ES-I3 (cell line): ENCODE measurements at regions not wholly inside any gene's neighbourhood (a gene's known extent, or its start where the extent isn't known, plus 50 kb on each side); places are given as distances from the start of the nearest gene placed in this dataset.

Experiments used
- H3K36me3 ChIP-seq: 2 replicates; pipeline ENCODE4 v1.6.1; 2013; ENCODE audit warnings: mild to moderate bottlenecking, low read length, control low read depth, moderate library complexity; ENCODE audit not compliant: insufficient read depth
- H3K4me1 ChIP-seq: 2 replicates; pipeline ENCODE4 v1.6.1; 2013; ENCODE audit warnings: mild to moderate bottlenecking, control low read depth, low read length; ENCODE audit not compliant: insufficient read depth
- H3K9ac ChIP-seq: 2 replicates; pipeline ENCODE4 v1.6.1; 2013; ENCODE audit warnings: low read depth, mild to moderate bottlenecking, low read length, moderate library complexity
- H3K9me3 ChIP-seq: 2 replicates; pipeline ENCODE4 v1.6.1; 2013; ENCODE audit warnings: mild to moderate bottlenecking, low read length, moderate library complexity; ENCODE audit not compliant: control insufficient read depth, insufficient read depth

- Histone ChIP-seq H3K9me3 (no peaks in the 10 kb centered on the region), H3K36me3 (no peaks in the 10 kb centered on the region), H3K9ac (no peak overlapping the region), H3K4me1 (no peaks in the 10 kb centered on the region; the same call in 1 of the 2 replicates)
Observed at GRCh38 chr20:57114290-57115005, 152.0 kb downstream of the BMP7 start.

- no peaks in the 10 kb centered on the region for H3K36me3 ChIP-seq
- H3K9me3 ChIP-seq = no peaks in the 10 kb centered on the region
- H3K9ac ChIP-seq = no peak overlapping the region
- no peaks in the 10 kb centered on the region; the same call in 1 of the 2 replicates for H3K4me1 ChIP-seq
Observed at GRCh38 chr20:57117296-57117695, 149.1 kb downstream of the BMP7 start.

DNA sequence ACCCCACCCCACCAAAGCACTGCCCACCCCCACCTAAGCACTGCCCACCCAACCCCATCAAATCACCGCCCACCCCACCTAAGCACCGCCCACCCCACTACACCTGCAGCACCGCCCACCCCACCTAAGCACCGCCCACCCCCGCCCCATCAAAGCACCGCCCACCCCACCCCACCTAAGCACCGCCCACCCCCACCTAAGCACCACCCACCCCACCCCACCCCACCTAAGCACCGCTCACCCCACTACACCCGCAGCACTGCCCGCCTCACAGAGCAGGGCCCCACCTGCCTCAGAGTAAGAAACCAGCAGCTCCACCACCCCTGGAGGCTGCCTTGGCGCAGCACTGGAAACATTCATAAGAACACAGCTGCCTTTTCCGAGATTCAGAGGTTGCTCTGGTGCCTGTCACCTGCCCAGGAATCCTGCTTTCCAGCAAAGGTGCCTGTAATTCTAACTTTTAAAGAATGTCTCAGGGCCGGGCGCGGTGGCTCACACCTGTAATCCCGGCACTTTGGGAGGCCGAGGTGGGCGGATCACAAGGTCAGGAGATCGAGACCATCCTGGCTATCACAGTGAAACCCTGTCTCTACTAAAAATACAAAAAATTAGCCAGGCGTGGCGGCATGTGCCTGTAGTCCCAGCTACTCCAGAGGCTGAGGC, 148.2 kb downstream of the BMP7 start:
- Histone ChIP-seq H3K36me3 (no peaks in the 10 kb centered on the region), H3K4me1 (no peaks in the 10 kb centered on the region; the same call in 1 of the 2 replicates), H3K9ac (no peak overlapping the region), H3K9me3 (no peaks in the 10 kb centered on the region)
